Stimulated activated naive CD4-positive, alpha-beta T cell (primary cell): ENCODE measurements at regions not wholly inside any gene's neighbourhood (a gene's known extent, or its start where the extent isn't known, plus 50 kb on each side); places are given as distances from the start of the nearest gene placed in this dataset.

Experiments used
- DNase-seq, 6 experiments: peaks; one replicate each; lab custom pipeline; 2025; lab: John Stamatoyannopoulos, UW

DNA sequence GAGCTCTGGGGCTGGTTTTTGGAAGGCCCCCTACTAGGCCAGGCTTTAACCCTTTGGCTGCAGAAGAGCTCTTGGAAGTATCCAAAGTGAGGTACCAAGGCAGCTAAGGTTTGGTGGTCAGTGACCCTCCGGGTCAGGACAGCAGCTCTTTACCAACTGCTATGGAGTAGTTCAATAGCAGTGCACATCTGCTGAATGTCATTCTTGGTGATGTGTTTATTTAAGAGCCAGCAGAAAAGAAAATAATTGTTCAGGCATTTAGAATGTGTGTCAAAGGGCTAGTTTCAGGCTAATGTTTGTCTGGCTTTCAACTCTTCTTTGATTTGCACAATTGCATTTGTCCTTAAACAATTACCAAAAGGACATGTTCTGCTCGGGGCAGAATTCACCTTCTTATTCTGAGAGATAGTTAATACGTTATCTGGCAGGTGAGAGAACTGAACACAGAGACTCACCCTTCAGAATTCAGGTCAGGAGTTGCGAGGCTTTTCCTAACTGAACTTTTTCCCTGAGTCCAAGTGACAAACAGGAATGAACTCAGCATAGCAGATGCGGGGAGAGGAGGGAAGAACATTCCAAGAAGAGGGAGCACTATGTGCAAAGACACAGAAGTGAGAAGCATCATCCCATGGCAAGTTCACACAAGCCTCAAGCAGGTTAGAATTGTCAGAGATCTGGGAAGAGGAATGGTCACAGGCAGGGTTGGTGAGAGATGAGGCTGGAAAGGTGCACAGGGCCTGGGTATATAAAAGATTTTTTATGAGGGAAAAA lies 556.7 kb upstream of the TLE4 start:
- DNase-seq, result no peak

DNA sequence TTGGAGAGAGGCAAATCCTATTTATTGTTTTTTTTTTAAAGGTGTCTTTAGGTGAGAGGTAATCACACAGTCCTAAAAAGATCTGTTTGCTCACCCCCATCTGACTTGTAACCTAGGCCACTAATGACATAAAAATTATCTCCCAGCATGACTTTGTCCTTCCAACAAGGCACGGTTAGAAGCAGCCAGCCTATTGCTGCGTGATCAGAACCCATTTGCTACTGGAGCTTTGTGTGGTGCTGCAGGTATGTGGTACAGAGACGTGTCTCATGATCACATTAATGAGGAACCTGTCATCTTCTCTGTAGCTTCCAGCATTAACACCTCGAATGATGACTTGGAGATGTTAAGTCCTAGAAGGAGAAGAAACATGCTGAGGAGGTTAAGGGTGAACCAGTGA lies 555.8 kb upstream of the TLE4 start:
- DNase-seq, result no peak

DNA sequence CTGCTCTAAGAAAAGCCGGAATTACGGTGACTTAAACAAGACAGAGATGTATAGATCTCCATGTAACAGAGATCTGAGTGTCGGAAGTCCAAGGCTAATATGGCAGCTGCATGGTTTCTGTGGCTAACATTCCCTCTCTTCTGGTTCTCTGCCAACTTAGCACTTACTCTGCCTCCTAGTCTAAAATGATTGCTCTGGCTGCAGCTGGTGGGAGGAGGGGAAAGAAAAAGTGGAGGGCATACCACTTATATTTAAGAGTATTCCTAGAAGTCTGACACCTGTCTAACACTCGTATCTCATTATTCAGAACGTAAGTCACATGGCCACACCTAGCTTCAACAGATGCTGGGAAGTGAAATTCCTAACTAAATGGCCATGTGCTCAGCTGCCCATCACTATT lies 551.5 kb upstream of the TLE4 start:
- no peak for DNase-seq

DNA sequence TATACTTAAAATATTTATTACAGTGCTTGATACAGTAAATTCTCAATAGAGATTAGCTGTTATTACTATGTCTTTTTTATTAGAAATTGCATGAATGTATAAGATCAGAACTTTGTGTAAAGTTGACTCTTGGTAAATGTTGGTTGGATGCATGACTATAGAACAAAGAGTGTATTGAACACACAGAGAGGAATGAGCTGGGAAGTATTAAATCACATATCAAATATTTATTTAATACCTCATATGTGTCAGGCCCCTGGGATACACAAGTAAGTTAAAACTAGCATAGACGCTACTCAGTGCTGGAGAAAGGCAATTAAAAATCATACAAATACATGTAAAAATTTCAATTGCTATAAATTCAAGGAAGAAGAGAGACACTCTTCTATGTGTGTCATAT lies 550.7 kb upstream of the TLE4 start:
- no peak for DNase-seq

- no peak for DNase-seq
These were observed 548.6 kb upstream of the TLE4 start for GRCh38 chr9:79023134-79023580.

GRCh38 chr9:79026316-79026715 lies 545.4 kb upstream of the TLE4 start:
- no peak for DNase-seq

DNA sequence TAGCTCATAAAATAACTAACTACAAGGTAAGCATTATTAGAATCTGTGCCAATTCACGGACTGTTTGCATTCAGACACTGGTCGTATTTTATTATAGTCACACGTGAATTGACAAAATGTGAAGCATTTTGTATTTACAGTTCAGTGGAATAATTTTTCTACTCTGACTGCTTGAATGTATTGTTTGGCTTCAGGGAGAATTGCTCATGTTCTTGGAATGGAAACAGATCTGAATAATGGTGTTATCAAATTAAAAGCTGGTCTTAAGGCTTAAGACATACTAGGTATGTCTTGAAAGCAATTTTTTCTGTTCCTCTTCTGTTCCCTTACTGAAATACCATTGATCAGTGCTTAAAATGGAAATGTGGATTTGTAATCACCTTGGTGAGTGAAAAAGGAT lies 543.7 kb upstream of the TLE4 start:
- no peak for DNase-seq

DNA sequence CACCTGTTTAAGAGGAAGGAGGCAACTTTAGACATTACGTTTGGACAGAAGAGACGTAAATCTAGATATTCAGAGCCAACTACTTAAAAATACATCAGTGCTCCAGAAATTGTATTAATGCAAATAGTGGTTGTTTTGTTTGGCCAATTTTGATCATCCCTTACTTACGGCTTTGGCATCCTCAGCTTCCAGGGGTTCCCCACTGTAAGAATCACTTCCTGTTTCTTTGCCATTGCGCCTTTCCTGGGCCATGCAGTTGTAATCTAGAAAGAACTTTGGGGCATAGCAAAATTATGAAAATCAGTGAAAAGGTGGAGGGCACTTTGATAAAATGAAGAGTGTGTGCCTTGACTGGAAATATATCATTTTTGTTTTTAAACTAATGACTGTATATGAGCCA lies 537.2 kb upstream of the TLE4 start:
- DNase-seq, result no peak

- no peak for DNase-seq
These were observed 534.4 kb upstream of the TLE4 start for GRCh38 chr9:79037338-79037737.

GRCh38 chr9:79040671-79041070 lies 531.1 kb upstream of the TLE4 start:
- DNase-seq, result no peak

DNA sequence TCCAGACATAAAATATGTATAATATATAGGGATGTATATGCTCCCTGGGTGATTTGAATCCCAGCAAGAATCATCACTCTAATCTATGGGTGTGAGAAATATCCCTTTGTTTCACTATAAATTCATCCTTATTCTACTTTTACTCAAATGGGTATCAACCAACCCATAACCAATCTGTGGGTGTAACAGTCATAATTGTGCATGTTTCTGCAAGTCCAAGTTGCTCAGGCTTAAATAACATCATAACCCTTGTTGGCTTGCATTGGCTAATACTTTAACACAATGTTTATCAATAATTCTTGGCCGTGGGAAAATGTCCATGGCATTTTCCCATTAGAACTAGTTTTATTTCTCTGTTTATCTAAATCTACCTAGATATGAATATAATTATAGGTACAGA lies 530.5 kb upstream of the TLE4 start:
- DNase-seq, result no peak

DNA sequence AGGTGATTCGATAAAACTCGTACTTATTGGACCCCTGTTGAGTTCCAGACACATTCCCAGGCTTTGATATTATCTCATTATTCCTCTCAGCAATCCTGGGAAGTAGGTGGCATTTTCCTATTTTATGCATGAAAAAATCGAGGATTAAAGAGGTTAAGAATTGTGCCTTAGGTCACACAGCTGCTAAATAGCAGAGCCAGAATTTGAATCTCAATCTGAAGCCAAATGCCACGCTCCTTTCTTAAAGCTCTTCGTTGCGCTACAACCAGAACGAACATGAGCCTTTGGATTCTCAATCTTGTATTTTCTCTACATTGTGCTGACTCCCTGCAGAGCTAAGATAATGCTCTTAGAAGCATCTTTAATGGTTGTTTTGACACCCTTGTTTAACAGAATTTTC lies 527.8 kb upstream of the TLE4 start:
- no peak for DNase-seq

- DNase-seq, result no peak
These were observed 525.4 kb upstream of the TLE4 start for GRCh38 chr9:79046401-79046800.

- no peak for DNase-seq
These were observed 522.4 kb upstream of the TLE4 start for GRCh38 chr9:79049371-79049770.

GRCh38 chr9:79053598-79053997 lies 518.2 kb upstream of the TLE4 start:
- no peak for DNase-seq

GRCh38 chr9:79054500-79054899 lies 517.3 kb upstream of the TLE4 start:
- DNase-seq, result no peak

DNA sequence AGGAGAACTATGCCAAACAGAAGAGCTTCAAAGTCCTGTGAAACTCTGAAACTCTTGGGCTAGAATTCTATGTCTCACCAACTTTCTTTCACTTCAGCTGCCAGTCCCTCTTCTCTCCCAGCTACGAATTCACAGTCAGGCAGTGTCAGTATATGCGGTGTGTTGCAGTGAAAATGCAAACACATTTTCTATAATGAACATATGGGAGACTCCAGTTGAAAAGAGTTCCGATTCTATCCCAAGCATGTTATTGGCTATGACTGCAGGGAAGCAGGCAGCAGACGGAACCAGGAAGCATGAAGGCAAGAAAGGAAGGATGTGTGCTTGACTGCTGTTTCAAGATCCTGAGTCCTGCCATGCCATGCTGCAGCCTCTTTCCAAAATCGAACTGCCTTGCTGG lies 515.7 kb upstream of the TLE4 start:
- no peak for DNase-seq

DNA sequence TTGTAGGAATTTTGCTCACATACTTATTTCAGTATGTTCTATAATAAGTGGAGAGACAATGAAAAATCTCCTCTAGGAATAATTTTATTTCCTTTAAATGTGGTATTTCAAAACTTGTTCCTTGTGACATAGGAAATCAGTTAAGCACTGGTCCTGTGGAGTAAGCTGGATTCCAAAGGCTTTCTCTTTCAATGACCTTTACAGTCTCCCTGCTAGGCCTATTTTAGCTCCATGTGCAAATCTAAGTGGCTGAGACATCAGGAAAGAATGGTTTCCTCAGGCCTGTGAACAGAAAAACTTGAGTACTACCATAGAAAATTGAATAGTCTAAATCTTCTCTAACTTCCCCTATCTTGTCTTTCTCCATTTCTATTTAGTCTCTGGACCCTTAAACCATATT lies 514.2 kb upstream of the TLE4 start:
- DNase-seq, result no peak

- DNase-seq, result no peak
These were observed 511.0 kb upstream of the TLE4 start for GRCh38 chr9:79060766-79061165.

- no peak for DNase-seq
These were observed 509.8 kb upstream of the TLE4 start for GRCh38 chr9:79061752-79062616.

DNA sequence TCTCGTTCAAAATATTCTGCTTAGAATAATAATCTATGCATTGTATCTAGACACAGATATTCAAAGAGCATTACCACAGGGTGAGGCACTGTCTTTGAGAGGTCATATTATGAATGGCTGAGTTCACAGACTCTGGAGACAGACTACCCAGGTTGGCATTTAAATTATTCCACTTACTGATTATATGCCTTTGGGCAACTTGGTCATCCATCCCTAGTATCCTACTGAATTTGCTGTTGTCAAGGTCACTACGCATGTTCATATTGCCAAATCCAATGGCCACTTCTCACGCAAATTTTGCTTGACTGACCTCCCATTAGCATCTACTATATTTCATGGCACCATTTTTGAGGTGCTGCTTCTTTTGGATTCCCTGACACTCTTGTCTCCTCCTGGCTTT lies 498.6 kb upstream of the TLE4 start:
- no peak for DNase-seq

DNA sequence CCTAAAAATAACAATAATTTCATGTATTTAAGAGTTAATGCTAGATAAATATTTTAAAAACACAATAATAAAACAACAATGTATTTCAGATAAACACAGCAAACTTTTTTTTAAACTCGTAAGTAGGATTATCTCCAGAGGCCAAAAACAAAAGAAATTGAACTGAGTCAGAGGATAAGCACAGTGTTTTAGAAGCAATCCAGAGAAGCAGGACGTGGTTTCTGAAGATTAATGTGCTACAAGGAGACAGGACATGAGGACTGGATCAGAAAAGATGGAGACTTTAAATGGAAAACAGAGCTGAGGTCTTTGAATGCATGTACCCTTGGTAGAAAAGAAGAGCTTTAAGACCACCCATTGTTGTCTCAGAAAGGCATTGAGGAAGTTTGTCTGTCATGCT lies 491.2 kb upstream of the TLE4 start:
- DNase-seq, result no peak

GRCh38 chr9:79083621-79084020 lies 488.1 kb upstream of the TLE4 start:
- DNase-seq, result no peak
